ENCODE measurements at regions not wholly inside any gene's neighbourhood (a gene's known extent, or its start where the extent isn't known, plus 50 kb on each side); places are given as distances from the start of the nearest gene placed in this dataset.

DNA sequence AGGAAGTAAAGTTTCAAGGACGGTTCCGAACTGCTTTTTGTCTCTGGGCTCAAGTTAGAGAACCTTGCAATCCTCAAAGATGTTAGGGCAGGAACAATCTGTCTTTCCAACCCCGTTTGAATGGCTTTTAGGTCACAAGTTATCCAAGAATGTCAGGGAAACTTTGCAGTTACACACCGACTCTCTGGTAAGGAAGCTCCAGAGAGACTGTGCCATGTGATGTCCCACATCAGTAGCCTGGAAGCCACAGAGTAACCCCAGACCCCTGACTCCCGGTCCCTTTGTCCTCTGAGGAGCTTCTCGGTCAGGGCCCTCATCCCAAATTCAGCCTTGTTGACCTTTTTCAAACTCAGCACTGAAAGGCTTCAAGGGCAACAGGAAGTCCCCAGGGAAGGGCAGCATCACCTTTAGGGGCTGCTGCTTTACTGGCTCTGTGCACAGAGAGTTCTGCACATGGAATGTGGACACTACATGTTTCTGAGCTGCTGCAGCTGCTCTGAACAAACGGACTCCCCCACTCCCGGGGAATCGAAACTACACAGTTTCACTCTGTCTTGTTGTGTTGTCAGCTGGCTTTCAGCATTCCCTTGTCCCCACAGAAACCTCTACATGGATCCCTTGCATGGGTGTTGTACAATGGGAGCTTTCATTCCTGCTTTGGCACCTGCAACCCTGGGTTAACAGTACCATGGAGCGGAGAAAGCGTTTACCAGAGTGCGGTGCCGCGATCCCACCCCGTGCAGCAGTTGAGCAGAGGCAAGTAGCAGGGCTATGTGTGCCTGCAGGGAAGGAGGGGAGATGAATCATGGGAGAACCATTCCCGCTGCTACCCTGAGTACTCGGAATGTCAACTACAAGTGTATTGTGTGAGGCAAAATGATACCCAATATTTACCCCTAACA, 408.2 kb upstream of the THBS1 start:
- TF ChIP-seq CTCF (IDR thresholded peaks at IDR 0.05): no peak
- no peak for TF ChIP-seq POLR2A (IDR thresholded peaks at IDR 0.05)

Measured in esophagus squamous epithelium (tissue), 4 donors.